Stomach (tissue), 8 donors: ENCODE measurements at regions not wholly inside any gene's neighbourhood (a gene's known extent, or its start where the extent isn't known, plus 50 kb on each side); places are given as distances from the start of the nearest gene placed in this dataset.
"Not testable (repeated sequence)": the region's sequence is repeated elsewhere in the genome, so short reads cannot be mapped to it uniquely, and the experiment has no call there.

Experiments
- DNase-seq, 2 donors: peaks; one replicate each; pipeline versions ENCODE4 v3.0.0 to v3.0.0-alpha.2; 2013 to 2019
- H3K27ac ChIP-seq, 5 donors: fragments of 200-600 bp in 4 of 5; sonication (generic) in 4 of 5; one replicate each; pipeline ENCODE4 v1.5.1; 2013 to 2019; ENCODE audit warnings: mild to moderate bottlenecking in 1 of 5, moderate library complexity in 1 of 5
- H3K27me3 ChIP-seq, 3 donors: fragments of 200-600 bp; sonication (generic); one replicate each; pipeline ENCODE4 v1.5.1; 2017 to 2019; ENCODE audit warnings: mixed run types in 1 of 3
- H3K36me3 ChIP-seq, 4 donors: fragments of 200-600 bp; sonication (generic); 1 replicate in 3 of 4; 2 replicates in 1 of 4; pipeline ENCODE4 v1.5.1; 2016 to 2019
- H3K4me1 ChIP-seq, 4 donors: fragments of 200-600 bp; sonication (generic); one replicate each; pipeline ENCODE4 v1.5.1; 2016 to 2019
- H3K4me3 ChIP-seq, 4 donors: fragments of 200-600 bp; sonication (generic) in 3 of 4; one replicate each; pipeline ENCODE4 v1.5.1; 2016 to 2019; ENCODE audit warnings: mild to moderate bottlenecking in 1 of 4
- H3K9me3 ChIP-seq, 4 donors: fragments of 200-600 bp; sonication (generic); one replicate each; pipeline ENCODE4 v1.5.1; 2016 to 2019
- EP300 ChIP-seq: sonication (generic); formaldehyde crosslinking; IDR thresholded peaks from one replicate; pipeline ENCODE4 v1.6.1; 2017; ENCODE audit warnings: antibody characterized with exemption
- POLR2A ChIP-seq, 4 donors: fragments of 450-650 bp; IDR thresholded peaks; one replicate each; pipeline ENCODE4 v1.6.1; 2016; ENCODE audit warnings: antibody characterized with exemption in 4 of 4, control low read depth in 2 of 4, mild to moderate bottlenecking in 1 of 4, moderate library complexity in 1 of 4
- POLR2AphosphoS5 ChIP-seq, 3 donors: sonication (generic); formaldehyde crosslinking; IDR thresholded peaks; one replicate each; pipeline ENCODE4 v1.6.1; 2016; ENCODE audit warnings: antibody characterized with exemption in 3 of 3
- WGBS, 5 donors: extraction: QIAGEN DNeasy Blood & Tissue Kit in 3 of 5; methylation state at CpG; one replicate each; pipeline versions ENCODE4 v1.1.5 to v1.1.7; 2013 to 2018; 5-methylcytosine and 5-hydroxymethylcytosine counted together
- intact Hi-C: fragments of 100-400 bp; cut with DNase I; formaldehyde crosslinking; loops from one replicate; pipeline ENCODE4 v1.15.1; 2023; ENCODE audit warnings: low total_unique reads
- TF ChIP-seq, protein P1 (sequence below), 7 experiments: fragments of 450-650 bp in 4 of 7; fragments of 200-600 bp in 3 of 7; sonication (generic) in 3 of 7; IDR thresholded peaks; one replicate each; pipeline ENCODE4 v1.5.1; 2016 to 2019; ENCODE audit warnings: antibody characterized with exemption in 7 of 7, control low read depth in 2 of 7, mild to moderate bottlenecking in 1 of 7
- donor health status: healthy with polysubstance abuse.
- donor health status: Bipolar disorder and iron deficiency.
- donor health status: healthy.

DNA sequence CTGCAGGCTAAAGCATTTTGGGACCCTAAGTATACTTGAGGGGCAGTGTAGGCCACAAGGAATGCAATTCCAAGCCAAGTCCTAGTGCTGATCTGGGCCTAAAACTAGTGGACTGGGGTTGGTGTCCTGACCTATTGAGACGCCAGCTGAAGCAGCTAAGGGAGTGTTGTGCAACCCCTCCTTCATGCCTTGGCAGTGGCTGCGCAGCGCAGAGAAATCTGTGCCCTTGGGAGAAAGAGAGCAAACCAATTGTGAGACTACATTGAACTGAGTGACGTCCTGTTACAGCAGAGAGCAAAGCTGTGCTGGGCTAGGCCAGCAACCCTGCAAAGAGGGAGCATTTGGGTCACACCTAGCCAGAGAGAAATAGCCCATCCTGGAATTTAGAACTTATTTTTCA, 2715.0 kb upstream of the PCDH20 start:
- no peaks in the 10 kb centered on the region for H3K4me1 ChIP-seq
- H3K27ac ChIP-seq = no peak overlapping the region
- no peaks in the 10 kb centered on the region for H3K36me3 ChIP-seq
- H3K4me3 ChIP-seq = no peak overlapping the region
- no peaks in the 10 kb centered on the region for H3K27me3 ChIP-seq
- peaks cover 0 to 12% (median 0%) of the 10 kb centered on the region in 4 donors for H3K9me3 ChIP-seq
- intact Hi-C loops = no loop called here
- 78 to 88% (median 81%) methylated on average over 4 of the region's 4 CpGs for WGBS, 5 donors
- no peak for DNase-seq
- no peak for TF ChIP-seq POLR2A (IDR thresholded peaks at IDR 0.05)
- TF ChIP-seq EP300 = no peak
- TF ChIP-seq, protein P1, sequence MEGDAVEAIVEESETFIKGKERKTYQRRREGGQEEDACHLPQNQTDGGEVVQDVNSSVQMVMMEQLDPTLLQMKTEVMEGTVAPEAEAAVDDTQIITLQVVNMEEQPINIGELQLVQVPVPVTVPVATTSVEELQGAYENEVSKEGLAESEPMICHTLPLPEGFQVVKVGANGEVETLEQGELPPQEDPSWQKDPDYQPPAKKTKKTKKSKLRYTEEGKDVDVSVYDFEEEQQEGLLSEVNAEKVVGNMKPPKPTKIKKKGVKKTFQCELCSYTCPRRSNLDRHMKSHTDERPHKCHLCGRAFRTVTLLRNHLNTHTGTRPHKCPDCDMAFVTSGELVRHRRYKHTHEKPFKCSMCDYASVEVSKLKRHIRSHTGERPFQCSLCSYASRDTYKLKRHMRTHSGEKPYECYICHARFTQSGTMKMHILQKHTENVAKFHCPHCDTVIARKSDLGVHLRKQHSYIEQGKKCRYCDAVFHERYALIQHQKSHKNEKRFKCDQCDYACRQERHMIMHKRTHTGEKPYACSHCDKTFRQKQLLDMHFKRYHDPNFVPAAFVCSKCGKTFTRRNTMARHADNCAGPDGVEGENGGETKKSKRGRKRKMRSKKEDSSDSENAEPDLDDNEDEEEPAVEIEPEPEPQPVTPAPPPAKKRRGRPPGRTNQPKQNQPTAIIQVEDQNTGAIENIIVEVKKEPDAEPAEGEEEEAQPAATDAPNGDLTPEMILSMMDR (IDR thresholded peaks at IDR 0.05) = no peak
- no peak for TF ChIP-seq POLR2AphosphoS5 (IDR thresholded peaks at IDR 0.05)

DNA sequence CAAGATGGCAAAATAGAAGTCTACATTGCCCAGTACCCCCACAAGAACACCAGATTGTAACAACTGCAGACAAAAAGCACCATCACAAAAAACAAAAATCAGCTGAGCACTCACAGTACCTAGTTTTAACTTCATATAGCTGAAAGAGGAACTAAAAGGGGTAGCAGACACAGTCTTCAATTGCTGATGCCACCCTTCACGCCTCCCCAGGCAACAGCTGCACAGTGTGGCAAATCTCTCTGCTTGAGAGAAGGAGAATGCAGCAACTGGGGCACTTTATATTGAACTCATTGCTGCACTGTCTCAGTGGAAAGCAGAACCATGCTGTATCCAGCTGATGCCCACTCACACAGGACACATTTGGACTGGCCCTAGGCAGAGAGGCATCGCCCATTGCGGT, 2714.5 kb upstream of the PCDH20 start:
- no peak overlapping the region for H3K27ac ChIP-seq
- intact Hi-C loops = no loop called here
- peaks cover 0 to 12% (median 0%) of the 10 kb centered on the region in 4 donors for H3K9me3 ChIP-seq
- WGBS, 5 donors = 45 to 91% (median 84%) methylated on average over 3 of the region's 3 CpGs
- no peaks in the 10 kb centered on the region for H3K36me3 ChIP-seq
- TF ChIP-seq, protein P1 (IDR thresholded peaks at IDR 0.05) = no peak
- TF ChIP-seq EP300 (no peak), POLR2AphosphoS5 (IDR thresholded peaks at IDR 0.05) (no peak), POLR2A (IDR thresholded peaks at IDR 0.05) (no peak)
- no peaks in the 10 kb centered on the region for H3K27me3 ChIP-seq
- H3K4me1 ChIP-seq = no peaks in the 10 kb centered on the region
- DNase-seq = no peak
- H3K4me3 ChIP-seq = no peak overlapping the region

DNA sequence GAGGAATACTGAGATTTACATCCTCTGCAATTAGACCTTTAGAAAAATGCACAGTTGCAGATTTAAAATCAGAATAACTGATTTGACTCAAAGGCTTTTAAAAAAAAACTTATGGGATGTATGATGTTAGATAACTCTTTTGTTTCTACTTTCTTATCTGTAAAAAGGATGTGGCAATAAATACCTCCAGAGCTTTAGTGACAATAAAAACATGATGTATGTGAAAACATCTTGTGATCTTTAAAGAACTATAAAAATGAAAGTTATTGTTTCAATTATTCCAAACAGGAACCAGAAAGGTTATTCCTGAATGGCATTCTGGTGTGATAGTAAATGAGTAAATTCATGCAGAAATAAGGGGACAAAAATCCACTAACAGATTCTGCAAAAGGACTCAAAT, 2712.2 kb upstream of the PCDH20 start:
- no peak for TF ChIP-seq EP300
- TF ChIP-seq POLR2A (IDR thresholded peaks at IDR 0.05) = no peak
- TF ChIP-seq, protein P1 (IDR thresholded peaks at IDR 0.05) = no peak
- no peak for TF ChIP-seq POLR2AphosphoS5 (IDR thresholded peaks at IDR 0.05)
- Histone ChIP-seq H3K4me1 (no peaks in the 10 kb centered on the region), H3K9me3 (peaks cover 0 to 12% (median 0%) of the 10 kb centered on the region in 4 donors), H3K27ac (no peak overlapping the region), H3K27me3 (no peaks in the 10 kb centered on the region), H3K36me3 (no peaks in the 10 kb centered on the region), H3K4me3 (no peak overlapping the region)
- intact Hi-C loops = no loop called here
- DNase-seq = no peak

DNA sequence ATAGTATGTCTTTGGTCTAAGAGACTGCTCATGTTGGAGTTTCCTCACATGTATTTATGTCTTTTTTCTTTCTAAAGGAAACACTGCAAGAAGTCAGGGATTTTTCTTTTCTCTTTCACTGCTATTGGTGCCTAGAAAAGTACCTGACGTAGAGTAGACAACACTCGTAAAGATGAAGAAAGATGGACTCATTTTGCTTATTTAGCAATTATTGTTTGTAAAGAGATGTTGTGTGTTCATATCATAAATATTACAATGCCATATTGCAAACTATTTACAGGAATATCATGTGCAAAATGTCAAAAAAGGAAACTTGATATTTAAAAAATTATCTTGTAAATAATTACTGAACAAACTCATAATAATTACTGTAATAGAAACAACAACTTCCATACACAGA, 2711.5 kb upstream of the PCDH20 start:
- H3K27ac ChIP-seq = no peak overlapping the region
- no peaks in the 10 kb centered on the region for H3K27me3 ChIP-seq
- no peak for DNase-seq
- TF ChIP-seq POLR2A (IDR thresholded peaks at IDR 0.05) = no peak
- H3K36me3 ChIP-seq = no peaks in the 10 kb centered on the region
- WGBS, 5 donors = 85 to 91% (median 85%) methylated on average over 2 of the region's 2 CpGs
- no peaks in the 10 kb centered on the region for H3K4me1 ChIP-seq
- no peak overlapping the region for H3K4me3 ChIP-seq
- intact Hi-C loops = no loop called here
- H3K9me3 ChIP-seq = peaks cover 0 to 12% (median 0%) of the 10 kb centered on the region in 4 donors

DNA sequence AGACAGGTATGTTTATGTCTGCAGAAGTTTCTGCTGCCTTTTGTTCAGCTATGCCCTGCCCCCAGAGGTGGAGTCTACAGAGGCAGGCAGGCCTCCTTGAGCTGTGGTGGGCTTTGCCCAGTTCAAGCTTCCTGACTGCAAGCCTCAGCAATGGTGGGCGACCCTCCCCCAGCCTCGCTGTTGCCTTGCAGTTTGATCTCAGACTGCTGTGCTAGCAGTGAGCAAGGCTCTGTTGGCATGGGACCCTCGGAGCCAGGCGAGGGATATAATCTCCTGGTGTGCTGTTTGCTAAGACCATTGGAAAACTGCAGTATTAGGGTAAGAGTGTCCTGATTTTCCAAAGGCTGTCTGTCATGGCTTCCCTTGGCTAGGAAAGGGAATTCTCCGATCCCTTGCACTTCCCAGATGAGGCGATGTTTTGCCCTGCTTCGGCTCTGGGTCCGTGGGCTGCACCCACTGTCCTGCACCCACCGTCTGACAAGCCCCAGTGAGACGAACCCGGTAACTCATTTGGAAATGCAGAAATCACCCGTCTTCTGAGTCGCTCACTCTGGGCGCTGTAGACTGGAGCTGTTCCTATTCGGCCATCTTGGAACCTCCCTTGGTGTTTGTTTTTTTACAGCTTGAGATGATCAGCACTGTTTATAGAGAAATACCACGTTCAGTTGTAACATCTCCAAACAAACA, 2705.5 kb upstream of the PCDH20 start:
- H3K36me3 ChIP-seq, H3K27ac ChIP-seq, DNase-seq, intact Hi-C loops, H3K4me3 ChIP-seq, H3K27me3 ChIP-seq, H3K4me1 ChIP-seq: not testable (repeated sequence)
- peaks cover 0 to 38% (median 11%) of the 10 kb centered on the region in 4 donors for H3K9me3 ChIP-seq
- WGBS, 5 donors = 86 to 94% (median 93%) methylated on average over 14 to 16 of the region's 16 CpGs
